ENCODE measurements at regions not wholly inside any gene's neighbourhood (a gene's known extent, or its start where the extent isn't known, plus 50 kb on each side); places are given as distances from the start of the nearest gene placed in this dataset.
A peak's percentile ranks its signal among the peaks of the same experiment; 100 is the strongest.

DNA sequence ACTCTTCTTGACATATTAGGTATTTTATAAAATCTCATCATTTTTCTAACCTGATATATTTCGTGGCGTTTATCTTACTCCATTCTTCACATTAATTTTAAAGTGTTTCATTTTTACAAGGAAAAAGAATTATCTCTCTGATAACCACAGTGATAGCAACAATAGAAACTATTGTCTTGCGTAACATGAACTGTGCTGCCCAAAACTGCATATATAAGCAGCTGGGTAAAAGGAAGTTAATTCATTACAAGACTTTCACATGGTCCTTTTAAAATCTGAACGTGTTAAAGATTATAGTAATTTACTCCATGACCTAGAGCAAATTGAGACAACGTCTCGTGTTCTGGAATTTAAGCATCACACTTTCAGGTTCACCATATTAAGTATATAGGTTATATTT lies 210.4 kb upstream of the GRIA4 start:
- no peak overlapping the region for H3K27ac ChIP-seq
- no peak overlapping the region for H3K4me3 ChIP-seq
- H3K4me1 ChIP-seq (replicated peaks in 1 of 2) = no peaks in the 10 kb centered on the region
- WGBS, 10 experiments = 32 to 92% (median 75%) methylated on average over 3 to 6 of the region's 6 CpGs
- in situ Hi-C loops (cut with MboI; ENCODE audit: low pct_unique_long_range_greater_than_20kb in 2 of 9, low sequenced_read_pairs in 9 of 9, unreplicated experiment in 9 of 9) = no loop called here
- no peak for ATAC-seq (replicated peaks in 6 of 8)

GRCh38 chr11:105398636-105399035 lies 211.2 kb upstream of the GRIA4 start:
- in situ Hi-C loops (cut with MboI; ENCODE audit: low pct_unique_long_range_greater_than_20kb in 2 of 9, low sequenced_read_pairs in 9 of 9, unreplicated experiment in 9 of 9) = no loop called here
- ATAC-seq (replicated peaks in 6 of 8) = no peak
- H3K27ac ChIP-seq = no peak overlapping the region
- no peaks in the 10 kb centered on the region for H3K4me1 ChIP-seq (replicated peaks in 1 of 2)
- H3K4me3 ChIP-seq = no peak overlapping the region

DNA sequence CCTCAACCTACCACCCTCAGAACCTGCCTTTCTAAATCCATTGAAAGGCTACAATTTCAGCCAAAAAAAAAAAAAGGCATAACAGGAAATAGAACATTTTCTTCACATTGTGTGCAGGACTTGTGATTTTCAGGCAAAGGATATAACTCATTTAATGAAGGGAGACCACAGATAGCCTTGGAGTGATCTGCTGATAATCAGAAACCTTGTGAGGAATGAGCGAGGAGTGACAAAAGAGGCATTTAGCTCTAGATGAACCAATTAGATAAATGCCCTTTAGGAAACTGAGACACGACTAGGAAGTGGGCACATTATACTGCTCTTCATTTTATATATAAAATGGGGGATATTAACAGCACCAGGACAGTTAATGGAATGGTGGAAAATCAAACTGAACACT lies 216.5 kb upstream of the GRIA4 start:
- in situ Hi-C loops (cut with MboI; ENCODE audit: low pct_unique_long_range_greater_than_20kb in 2 of 9, low sequenced_read_pairs in 9 of 9, unreplicated experiment in 9 of 9) = no loop called here
- Histone ChIP-seq H3K4me3 (no peak overlapping the region), H3K4me1 (replicated peaks in 1 of 2) (no peaks in the 10 kb centered on the region), H3K27ac (no peak overlapping the region)
- no peak for ATAC-seq (replicated peaks in 6 of 8)
- WGBS, 10 experiments = 56 to 100% (median 83%) methylated on average over 1 to 2 of the region's 2 CpGs; no CpG with 5 or more reads in 1 of the 10 experiments

- Histone ChIP-seq H3K4me1 (replicated peaks in 1 of 2) (no peaks in the 10 kb centered on the region), H3K4me3 (no peak overlapping the region), H3K27ac (no peak overlapping the region)
- in situ Hi-C loops (cut with MboI; ENCODE audit: low pct_unique_long_range_greater_than_20kb in 2 of 9, low sequenced_read_pairs in 9 of 9, unreplicated experiment in 9 of 9) = no loop called here
- no peak for ATAC-seq (replicated peaks in 6 of 8)
- 14 to 100% (median 63%) methylated on average over 1 of the region's 1 CpG; no CpG with 5 or more reads in 3 of the 10 experiments for WGBS, 10 experiments
These were observed 217.3 kb upstream of the GRIA4 start for GRCh38 chr11:105392556-105392955.

DNA sequence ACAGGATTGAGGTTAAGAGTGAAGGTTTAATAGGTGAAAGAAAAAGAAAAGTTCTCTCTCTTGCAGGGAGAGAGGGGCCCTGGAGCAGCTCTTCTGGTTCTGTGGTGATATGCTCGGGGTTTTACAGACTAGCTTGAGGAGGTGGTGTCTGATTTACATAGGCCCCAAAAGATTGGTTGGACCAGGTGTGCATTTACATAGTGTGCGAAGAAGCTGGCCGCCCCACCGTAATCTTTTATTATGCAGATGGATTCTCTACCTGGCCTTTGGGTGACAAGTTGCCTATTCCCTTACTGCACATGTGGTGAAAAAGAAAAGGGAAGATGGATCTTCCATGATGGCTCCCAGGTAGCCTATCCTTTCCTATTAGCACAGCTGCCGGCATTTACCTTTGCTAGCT lies 219.9 kb upstream of the GRIA4 start:
- WGBS, 10 experiments = 38 to 100% (median 66%) methylated on average over 1 to 5 of the region's 5 CpGs; no CpG with 5 or more reads in 3 of the 10 experiments
- in situ Hi-C loops (cut with MboI; ENCODE audit: low pct_unique_long_range_greater_than_20kb in 2 of 9, low sequenced_read_pairs in 9 of 9, unreplicated experiment in 9 of 9) = no loop called here
- no peak for ATAC-seq (replicated peaks in 6 of 8)

DNA sequence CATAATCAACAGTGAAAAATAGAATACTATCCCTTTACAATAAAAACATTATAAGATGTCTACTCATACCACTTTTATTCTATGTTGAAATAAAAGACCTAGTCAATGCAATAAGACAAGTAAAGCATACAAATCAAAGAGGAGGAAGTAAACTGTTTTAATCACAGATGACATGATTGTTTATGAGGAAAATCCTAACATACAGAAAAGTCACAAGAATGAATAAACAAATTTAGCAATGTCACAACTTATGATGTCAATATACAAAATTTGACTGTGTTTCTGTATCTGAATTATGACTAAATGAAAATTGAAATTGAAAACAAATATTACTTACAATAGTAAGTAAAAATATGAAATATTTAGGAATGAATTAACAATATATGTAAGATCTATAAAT lies 221.9 kb upstream of the GRIA4 start:
- Histone ChIP-seq H3K4me1 (replicated peaks in 1 of 2) (no peaks in the 10 kb centered on the region), H3K4me3 (no peak overlapping the region), H3K27ac (no peak overlapping the region)
- no peak for ATAC-seq (replicated peaks in 6 of 8)
- in situ Hi-C loops (cut with MboI; ENCODE audit: low pct_unique_long_range_greater_than_20kb in 2 of 9, low sequenced_read_pairs in 9 of 9, unreplicated experiment in 9 of 9) = no loop called here

More for the DNA sequence above, 219.9 kb upstream of the GRIA4 start:
- no peak overlapping the region for H3K27ac ChIP-seq
- H3K4me1 ChIP-seq (replicated peaks in 1 of 2) = no peaks in the 10 kb centered on the region
- H3K4me3 ChIP-seq = no peak overlapping the region

- peaks cover 0 to 5% of the 10 kb centered on the region in 2 donors for H3K4me1 ChIP-seq (replicated peaks in 1 of 2)
- no peak for ATAC-seq (replicated peaks in 6 of 8)
- in situ Hi-C loops (cut with MboI; ENCODE audit: low pct_unique_long_range_greater_than_20kb in 2 of 9, low sequenced_read_pairs in 9 of 9, unreplicated experiment in 9 of 9) = no loop called here
- 38 to 100% (median 85%) methylated on average over 1 to 3 of the region's 3 CpGs; no CpG with 5 or more reads in 1 of the 10 experiments for WGBS, 10 experiments
- no peak overlapping the region for H3K27ac ChIP-seq
- H3K4me3 ChIP-seq = no peak overlapping the region
These were observed 227.9 kb upstream of the GRIA4 start for GRCh38 chr11:105381941-105382340.

- Histone ChIP-seq H3K4me1 (replicated peaks in 1 of 2) (peaks cover 0 to 5% of the 10 kb centered on the region in 2 donors), H3K27ac (no peak overlapping the region), H3K4me3 (no peak overlapping the region)
- in situ Hi-C loops (cut with MboI; ENCODE audit: low pct_unique_long_range_greater_than_20kb in 2 of 9, low sequenced_read_pairs in 9 of 9, unreplicated experiment in 9 of 9) = no loop called here
- WGBS, 10 experiments = 35 to 86% (median 74%) methylated on average over 1 to 5 of the region's 5 CpGs
- peak in 1 of 8 experiments; percentile 22 for ATAC-seq (replicated peaks in 6 of 8)
These were observed 232.0 kb upstream of the GRIA4 start for GRCh38 chr11:105377870-105378269.

GRCh38 chr11:105372206-105372605 lies 232.6 kb upstream of the CARD18 start:
- in situ Hi-C loops (cut with MboI; ENCODE audit: low pct_unique_long_range_greater_than_20kb in 2 of 9, low sequenced_read_pairs in 9 of 9, unreplicated experiment in 9 of 9) = no loop called here
- Histone ChIP-seq H3K4me1 (replicated peaks in 1 of 2) (peaks cover 0 to 2% of the 10 kb centered on the region in 2 donors), H3K4me3 (no peak overlapping the region), H3K27ac (no peak overlapping the region)
- WGBS, 10 experiments = 35 to 77% (median 70%) methylated on average over 3 to 6 of the region's 6 CpGs
- peak in 2 of 8 experiments; percentile 32 to 53 for ATAC-seq (replicated peaks in 6 of 8)

- 20 to 100% (median 89%) methylated on average over 1 to 4 of the region's 4 CpGs; no CpG with 5 or more reads in 2 of the 10 experiments for WGBS, 10 experiments
- H3K4me3 ChIP-seq = no peak overlapping the region
- peaks cover 0 to 2% of the 10 kb centered on the region in 2 donors for H3K4me1 ChIP-seq (replicated peaks in 1 of 2)
- H3K27ac ChIP-seq = no peak overlapping the region
- ATAC-seq (replicated peaks in 6 of 8) = no peak
- in situ Hi-C loops (cut with MboI; ENCODE audit: low pct_unique_long_range_greater_than_20kb in 2 of 9, low sequenced_read_pairs in 9 of 9, unreplicated experiment in 9 of 9) = no loop called here
These were observed 231.7 kb upstream of the CARD18 start for GRCh38 chr11:105371311-105371710.

GRCh38 chr11:105368711-105369110 lies 229.1 kb upstream of the CARD18 start:
- WGBS, 10 experiments = 0 to 91% (median 58%) methylated on average over 1 to 6 of the region's 6 CpGs
- no peak for ATAC-seq (replicated peaks in 6 of 8)
- Histone ChIP-seq H3K4me3 (no peak overlapping the region), H3K27ac (no peak overlapping the region), H3K4me1 (replicated peaks in 1 of 2) (peaks cover 0 to 2% of the 10 kb centered on the region in 2 donors)
- in situ Hi-C loops (cut with MboI; ENCODE audit: low pct_unique_long_range_greater_than_20kb in 2 of 9, low sequenced_read_pairs in 9 of 9, unreplicated experiment in 9 of 9) = no loop called here

- ATAC-seq (replicated peaks in 6 of 8) = no peak
- in situ Hi-C loops (cut with MboI; ENCODE audit: low pct_unique_long_range_greater_than_20kb in 2 of 9, low sequenced_read_pairs in 9 of 9, unreplicated experiment in 9 of 9) = no loop called here
- Histone ChIP-seq H3K27ac (no peak overlapping the region), H3K4me3 (no peak overlapping the region), H3K4me1 (replicated peaks in 1 of 2) (peaks cover 0 to 2% of the 10 kb centered on the region in 2 donors)
These were observed 227.6 kb upstream of the CARD18 start for GRCh38 chr11:105367129-105367528.

DNA sequence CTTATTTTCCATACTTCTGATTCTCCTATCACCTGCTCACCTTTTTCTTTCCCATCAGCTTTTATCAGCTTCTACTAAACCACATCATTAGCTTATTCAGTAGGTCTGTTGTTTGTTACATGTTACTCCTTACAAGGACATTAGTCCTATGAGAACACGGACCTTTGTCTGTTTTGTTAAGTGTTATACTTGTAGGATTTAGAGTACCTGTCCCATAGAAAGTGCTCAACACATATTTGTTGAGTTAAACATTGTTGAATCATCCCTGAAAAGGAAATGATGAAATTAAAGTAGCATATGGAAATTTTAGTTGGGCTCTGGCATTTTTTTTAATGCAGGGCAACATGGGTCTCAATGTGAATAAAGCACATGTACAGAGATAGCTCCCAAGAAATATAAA lies 222.1 kb upstream of the CARD18 start:
- H3K27ac ChIP-seq = no peak overlapping the region
- in situ Hi-C loops (cut with MboI; ENCODE audit: low pct_unique_long_range_greater_than_20kb in 2 of 9, low sequenced_read_pairs in 9 of 9, unreplicated experiment in 9 of 9) = no loop called here
- 17 to 89% (median 66%) methylated on average over 1 of the region's 1 CpG; no CpG with 5 or more reads in 2 of the 10 experiments for WGBS, 10 experiments
- H3K4me1 ChIP-seq (replicated peaks in 1 of 2) = no peaks in the 10 kb centered on the region
- no peak overlapping the region for H3K4me3 ChIP-seq
- ATAC-seq (replicated peaks in 6 of 8) = no peak

- WGBS, 10 experiments = 67 to 100% (median 87%) methylated on average over 1 of the region's 1 CpG; no CpG with 5 or more reads in 6 of the 10 experiments
- peaks cover 0 to 5% of the 10 kb centered on the region in 2 donors for H3K4me1 ChIP-seq (replicated peaks in 1 of 2)
- no peak for ATAC-seq (replicated peaks in 6 of 8)
- no peak overlapping the region for H3K27ac ChIP-seq
- in situ Hi-C loops (cut with MboI; ENCODE audit: low pct_unique_long_range_greater_than_20kb in 2 of 9, low sequenced_read_pairs in 9 of 9, unreplicated experiment in 9 of 9) = no loop called here
- H3K4me3 ChIP-seq = no peak overlapping the region
These were observed 218.2 kb upstream of the CARD18 start for GRCh38 chr11:105357764-105358163.
